SK-N-SH (cell line): ENCODE measurements at regions not wholly inside any gene's neighbourhood (a gene's known extent, or its start where the extent isn't known, plus 50 kb on each side); places are given as distances from the start of the nearest gene placed in this dataset.
A peak's percentile ranks its signal among the peaks of the same experiment; 100 is the strongest.
"Not testable (repeated sequence)": the region's sequence is repeated elsewhere in the genome, so short reads cannot be mapped to it uniquely, and the experiment has no call there.

Source experiments
- CTCF ChIA-PET: fragments of 300-600, 350-600 bp; formaldehyde crosslinking; extraction: SDS; loops from one replicate; lab custom pipeline; 2021; lab: Yijun Ruan, JAX
- POLR2A ChIA-PET: fragments of 350-600 bp; sonication (Branson Sonifier 250); formaldehyde crosslinking; extraction: SDS; loops from one replicate; lab custom pipeline; 2020; ENCODE audit warnings: antibody characterized with exemption, inconsistent platforms; lab: Yijun Ruan, JAX
- DNase-seq: peaks from one replicate; pipeline ENCODE4 v3.0.0; 2012
- H2AFZ ChIP-seq: fragments of 200-600 bp; sonication (generic); 2 replicates; pipeline ENCODE4 v1.8.1; 2016; ENCODE audit warnings: antibody characterized with exemption, mild to moderate bottlenecking, low read depth
- H3F3A ChIP-seq: fragments of 200-600 bp; sonication (generic); replicated peaks from 2 replicates; pipeline ENCODE3; 2016; ENCODE audit warnings: antibody characterized with exemption, mild to moderate bottlenecking; ENCODE audit not compliant: insufficient read depth
- H3K27ac ChIP-seq, 2 experiments: fragments of 200-500 bp in 1 of 2; fragments of 200-600 bp in 1 of 2; sonication (Bioruptor generic) in 1 of 2; sonication (generic), shearing (Covaris generic) in 1 of 2; 2 replicates each; pipeline versions ENCODE4 v1.5.1 to v1.6.1; 2014 to 2016; ENCODE audit warnings: low read depth in 2 of 2, inconsistent platforms in 1 of 2, low read length in 1 of 2, mild to moderate bottlenecking in 1 of 2, mixed read lengths in 1 of 2
- H3K27me3 ChIP-seq: fragments of 200-600 bp; sonication (generic), shearing (Covaris generic); 2 replicates; pipeline ENCODE4 v1.6.1; 2016; ENCODE audit warnings: mixed run types; ENCODE audit not compliant: insufficient read depth
- H3K36me3 ChIP-seq, 2 experiments: fragments of 200-500 bp in 1 of 2; fragments of 200-600 bp in 1 of 2; sonication (Bioruptor generic) in 1 of 2; sonication (generic) in 1 of 2; replicated peaks in 1 of 2; 2 replicates each; pipeline versions ENCODE3 to v1.5.1; 2014 to 2016; ENCODE audit warnings: low read length in 1 of 2, mild to moderate bottlenecking in 1 of 2; ENCODE audit not compliant: insufficient read depth in 2 of 2, control insufficient read depth in 1 of 2
- H3K4me1 ChIP-seq, 2 experiments: fragments of 200-500 bp in 1 of 2; fragments of 200-600 bp in 1 of 2; sonication (Bioruptor generic) in 1 of 2; sonication (generic), shearing (Covaris generic) in 1 of 2; 2 replicates each; pipeline versions ENCODE4 v1.5.1 to v1.6.1; 2014 to 2016; ENCODE audit warnings: low read depth in 1 of 2, low read length in 1 of 2, mixed run types in 1 of 2; ENCODE audit not compliant: insufficient read depth in 2 of 2, control insufficient read depth in 1 of 2
- H3K4me2 ChIP-seq: fragments of 200-600 bp; sonication (generic), shearing (Covaris generic); 2 replicates; pipeline ENCODE4 v1.6.1; 2017; ENCODE audit warnings: mixed run types
- H3K4me3 ChIP-seq, 2 experiments: fragments of 200-500 bp in 1 of 2; fragments of 200-600 bp in 1 of 2; sonication (Bioruptor generic) in 1 of 2; sonication (generic), shearing (Covaris generic) in 1 of 2; 2 replicates each; pipeline versions ENCODE4 v1.5.1 to v1.8.1; 2014 to 2016; ENCODE audit warnings: low read depth in 2 of 2, inconsistent platforms in 1 of 2, low read length in 1 of 2, mild to moderate bottlenecking in 1 of 2, mixed read lengths in 1 of 2, moderate library complexity in 1 of 2
- H3K79me2 ChIP-seq: fragments of 200-600 bp; sonication (generic); 2 replicates; pipeline ENCODE4 v1.8.1; 2017; ENCODE audit warnings: mild to moderate bottlenecking; ENCODE audit not compliant: insufficient read depth
- H3K9ac ChIP-seq: fragments of 200-600 bp; sonication (generic); 2 replicates; pipeline ENCODE4 v1.6.1; 2017; ENCODE audit warnings: mixed run types
- H3K9me2 ChIP-seq: fragments of 200-600 bp; sonication (generic); 2 replicates; pipeline ENCODE4 v1.6.1; 2017; ENCODE audit warnings: mixed run types
- H3K9me3 ChIP-seq: fragments of 200-600 bp; sonication (generic); 2 replicates; pipeline ENCODE4 v1.6.1; 2017; ENCODE audit warnings: mixed run types, mild to moderate bottlenecking, moderate library complexity
- H4K20me1 ChIP-seq: fragments of 200-600 bp; sonication (generic); 2 replicates; pipeline ENCODE4 v1.6.1; 2017; ENCODE audit warnings: mild to moderate bottlenecking, mixed run types; ENCODE audit not compliant: insufficient read depth
- ELF1 ChIP-seq: IDR thresholded peaks from 2 replicates; pipeline ENCODE4 v1.4.0; 2012
- FOSL2 ChIP-seq: IDR thresholded peaks from 2 replicates; pipeline ENCODE4 v1.4.0; 2012; ENCODE audit warnings: low read depth, mild to moderate bottlenecking, moderate library complexity, borderline replicate concordance
- FOXJ3 ChIP-seq: sonication (generic); formaldehyde crosslinking; IDR thresholded peaks from 2 replicates; pipeline ENCODE4 v1.5.1; 2020; ENCODE audit warnings: mild to moderate bottlenecking, missing genetic modification reagents
- JUND ChIP-seq: IDR thresholded peaks from 2 replicates; pipeline ENCODE4 v1.4.0; 2012
- POLR2AphosphoS5 ChIP-seq: IDR thresholded peaks from 2 replicates; pipeline ENCODE4 v1.6.1; 2012; ENCODE audit warnings: low read depth, low read length
- RAD21 ChIP-seq: IDR thresholded peaks from 2 replicates; pipeline ENCODE4 v1.6.1; 2012; ENCODE audit warnings: mild to moderate bottlenecking, low read length
- RCOR1 ChIP-seq: fragments of 150-350 bp; IDR thresholded peaks from 2 replicates; pipeline ENCODE4 v1.6.1; 2017; ENCODE audit warnings: antibody characterized with exemption, low read length
- RFX5 ChIP-seq: IDR thresholded peaks from 2 replicates; pipeline ENCODE4 v1.6.1; 2012; ENCODE audit warnings: mild to moderate bottlenecking, improper control_type of control experiment, low read length
- SMC3 ChIP-seq: IDR thresholded peaks from 2 replicates; pipeline ENCODE4 v1.6.1; 2012; ENCODE audit warnings: low read depth, low read length, improper control_type of control experiment
- TAF1 ChIP-seq: IDR thresholded peaks from 2 replicates; pipeline ENCODE4 v1.6.1; 2012; ENCODE audit warnings: low read depth, mild to moderate bottlenecking, low read length, moderate library complexity, borderline replicate concordance
- TCF12 ChIP-seq: IDR thresholded peaks from 2 replicates; pipeline ENCODE4 v1.4.0; 2012
- USF2 ChIP-seq: fragments of 150-350 bp; IDR thresholded peaks from 2 replicates; pipeline ENCODE4 v1.6.1; 2017; ENCODE audit warnings: antibody characterized with exemption, low read length, low read depth, borderline replicate concordance
- WGBS: methylation state at CpG from one replicate; pipeline ENCODE4 v1.1.6; 2017; ENCODE audit warnings: low lambda C conversion rate; 5-methylcytosine and 5-hydroxymethylcytosine counted together
- TF ChIP-seq, protein P1 (sequence below): fragments of 150-350 bp; IDR thresholded peaks from 2 replicates; pipeline ENCODE4 v1.6.1; 2016; ENCODE audit warnings: mild to moderate bottlenecking, low read depth, low read length
- TF ChIP-seq, protein P2 (sequence below): IDR thresholded peaks from 2 replicates; pipeline ENCODE4 v1.6.1; 2012; ENCODE audit warnings: mild to moderate bottlenecking, low read depth, low read length, moderate library complexity
- TF ChIP-seq, protein P3 (sequence below): fragments of 200-600 bp; sonication (generic); IDR thresholded peaks from 2 replicates; pipeline ENCODE4 v1.6.1; 2017; ENCODE audit warnings: antibody characterized with exemption, mild to moderate bottlenecking, moderate library complexity

GRCh38 chr18:29840089-29840488, 1202.5 kb downstream of the DSC3 start:
- Histone ChIP-seq H2AFZ (no peak overlapping the region; the same call in none of the 2 replicates), H3K9me2 (no peaks in the 10 kb centered on the region), H3K36me3 (no peaks in the 10 kb centered on the region), H3K27ac (no peak overlapping the region), H4K20me1 (no peaks in the 10 kb centered on the region), H3K9ac (no peak overlapping the region), H3K4me1 (no peaks in the 10 kb centered on the region), H3K4me2 (no peak overlapping the region), H3K27me3 (no peaks in the 10 kb centered on the region), H3K9me3 (no peaks in the 10 kb centered on the region), H3F3A (no peaks in the 10 kb centered on the region), H3K79me2 (no peaks in the 10 kb centered on the region), H3K4me3 (no peak overlapping the region)
- CTCF ChIA-PET, result no interaction called here
- DNase-seq, result no peak
- TF ChIP-seq TCF12, result peak; percentile 33; the same call in 1 of the 2 replicates
- TF ChIP-seq TAF1, result no peak
- peak; percentile 84; the same call in 1 of the 2 replicates for TF ChIP-seq FOSL2
- TF ChIP-seq JUND, result peak; percentile 55
- POLR2A ChIA-PET, result no interaction called here

DNA sequence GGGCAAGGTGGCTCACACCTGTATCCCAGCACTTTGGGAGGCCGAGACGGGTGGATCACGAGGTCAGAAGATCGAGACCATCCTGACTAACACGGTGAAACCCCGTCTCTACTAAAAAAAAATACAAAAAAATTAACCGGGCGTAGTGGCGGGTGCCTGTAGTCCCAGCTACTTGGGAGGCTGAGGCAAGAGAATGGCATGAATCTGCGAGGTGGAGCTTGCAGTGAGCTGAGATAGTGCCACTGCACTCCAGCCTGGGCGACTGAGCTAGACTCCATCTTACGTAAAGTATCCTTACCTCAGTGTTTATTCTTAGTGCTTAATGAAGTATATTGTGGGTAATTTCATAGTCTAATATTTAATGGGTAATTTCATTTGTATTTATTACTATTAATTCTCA, 1203.6 kb downstream of the DSC3 start:
- CTCF ChIA-PET, result not testable (repeated sequence)

DNA sequence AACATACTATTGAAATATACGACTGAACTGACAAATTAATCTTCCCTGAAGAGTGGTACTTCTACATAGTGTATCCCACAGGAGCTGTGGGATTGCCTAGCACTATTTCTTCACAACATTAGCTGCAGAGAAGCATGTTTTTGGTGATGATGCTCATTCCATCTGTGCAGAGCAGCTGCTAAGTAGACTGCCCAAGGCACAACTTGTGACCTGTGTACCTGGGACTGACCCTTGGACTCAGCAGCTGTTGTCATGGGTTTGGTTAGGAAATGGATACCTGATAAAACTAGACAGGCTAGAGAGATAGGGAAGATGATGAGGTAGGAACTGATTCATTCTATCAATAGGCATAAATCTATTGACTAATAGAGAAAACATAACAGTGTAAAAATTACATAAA, 1204.0 kb downstream of the DSC3 start:
- TF ChIP-seq RAD21, result no peak
- TF ChIP-seq RFX5, result no peak
- no peak for TF ChIP-seq ELF1
- TF ChIP-seq, protein P1, sequence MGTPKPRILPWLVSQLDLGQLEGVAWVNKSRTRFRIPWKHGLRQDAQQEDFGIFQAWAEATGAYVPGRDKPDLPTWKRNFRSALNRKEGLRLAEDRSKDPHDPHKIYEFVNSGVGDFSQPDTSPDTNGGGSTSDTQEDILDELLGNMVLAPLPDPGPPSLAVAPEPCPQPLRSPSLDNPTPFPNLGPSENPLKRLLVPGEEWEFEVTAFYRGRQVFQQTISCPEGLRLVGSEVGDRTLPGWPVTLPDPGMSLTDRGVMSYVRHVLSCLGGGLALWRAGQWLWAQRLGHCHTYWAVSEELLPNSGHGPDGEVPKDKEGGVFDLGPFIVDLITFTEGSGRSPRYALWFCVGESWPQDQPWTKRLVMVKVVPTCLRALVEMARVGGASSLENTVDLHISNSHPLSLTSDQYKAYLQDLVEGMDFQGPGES, result no peak
- no peak for TF ChIP-seq POLR2AphosphoS5
- TF ChIP-seq FOXJ3 (CRISPR knock-in tag), result no peak
- no peak for TF ChIP-seq JUND
- TF ChIP-seq TCF12, result no peak
- TF ChIP-seq USF2, result no peak
- TF ChIP-seq, protein P2, sequence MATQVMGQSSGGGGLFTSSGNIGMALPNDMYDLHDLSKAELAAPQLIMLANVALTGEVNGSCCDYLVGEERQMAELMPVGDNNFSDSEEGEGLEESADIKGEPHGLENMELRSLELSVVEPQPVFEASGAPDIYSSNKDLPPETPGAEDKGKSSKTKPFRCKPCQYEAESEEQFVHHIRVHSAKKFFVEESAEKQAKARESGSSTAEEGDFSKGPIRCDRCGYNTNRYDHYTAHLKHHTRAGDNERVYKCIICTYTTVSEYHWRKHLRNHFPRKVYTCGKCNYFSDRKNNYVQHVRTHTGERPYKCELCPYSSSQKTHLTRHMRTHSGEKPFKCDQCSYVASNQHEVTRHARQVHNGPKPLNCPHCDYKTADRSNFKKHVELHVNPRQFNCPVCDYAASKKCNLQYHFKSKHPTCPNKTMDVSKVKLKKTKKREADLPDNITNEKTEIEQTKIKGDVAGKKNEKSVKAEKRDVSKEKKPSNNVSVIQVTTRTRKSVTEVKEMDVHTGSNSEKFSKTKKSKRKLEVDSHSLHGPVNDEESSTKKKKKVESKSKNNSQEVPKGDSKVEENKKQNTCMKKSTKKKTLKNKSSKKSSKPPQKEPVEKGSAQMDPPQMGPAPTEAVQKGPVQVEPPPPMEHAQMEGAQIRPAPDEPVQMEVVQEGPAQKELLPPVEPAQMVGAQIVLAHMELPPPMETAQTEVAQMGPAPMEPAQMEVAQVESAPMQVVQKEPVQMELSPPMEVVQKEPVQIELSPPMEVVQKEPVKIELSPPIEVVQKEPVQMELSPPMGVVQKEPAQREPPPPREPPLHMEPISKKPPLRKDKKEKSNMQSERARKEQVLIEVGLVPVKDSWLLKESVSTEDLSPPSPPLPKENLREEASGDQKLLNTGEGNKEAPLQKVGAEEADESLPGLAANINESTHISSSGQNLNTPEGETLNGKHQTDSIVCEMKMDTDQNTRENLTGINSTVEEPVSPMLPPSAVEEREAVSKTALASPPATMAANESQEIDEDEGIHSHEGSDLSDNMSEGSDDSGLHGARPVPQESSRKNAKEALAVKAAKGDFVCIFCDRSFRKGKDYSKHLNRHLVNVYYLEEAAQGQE, result no peak
- no peak for TF ChIP-seq RCOR1
- TF ChIP-seq SMC3, result no peak
- TF ChIP-seq, protein P3, sequence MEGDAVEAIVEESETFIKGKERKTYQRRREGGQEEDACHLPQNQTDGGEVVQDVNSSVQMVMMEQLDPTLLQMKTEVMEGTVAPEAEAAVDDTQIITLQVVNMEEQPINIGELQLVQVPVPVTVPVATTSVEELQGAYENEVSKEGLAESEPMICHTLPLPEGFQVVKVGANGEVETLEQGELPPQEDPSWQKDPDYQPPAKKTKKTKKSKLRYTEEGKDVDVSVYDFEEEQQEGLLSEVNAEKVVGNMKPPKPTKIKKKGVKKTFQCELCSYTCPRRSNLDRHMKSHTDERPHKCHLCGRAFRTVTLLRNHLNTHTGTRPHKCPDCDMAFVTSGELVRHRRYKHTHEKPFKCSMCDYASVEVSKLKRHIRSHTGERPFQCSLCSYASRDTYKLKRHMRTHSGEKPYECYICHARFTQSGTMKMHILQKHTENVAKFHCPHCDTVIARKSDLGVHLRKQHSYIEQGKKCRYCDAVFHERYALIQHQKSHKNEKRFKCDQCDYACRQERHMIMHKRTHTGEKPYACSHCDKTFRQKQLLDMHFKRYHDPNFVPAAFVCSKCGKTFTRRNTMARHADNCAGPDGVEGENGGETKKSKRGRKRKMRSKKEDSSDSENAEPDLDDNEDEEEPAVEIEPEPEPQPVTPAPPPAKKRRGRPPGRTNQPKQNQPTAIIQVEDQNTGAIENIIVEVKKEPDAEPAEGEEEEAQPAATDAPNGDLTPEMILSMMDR, result no peak
- WGBS, result 68% methylated on average over 1 of the region's 1 CpG
- Histone ChIP-seq H3K36me3 (no peaks in the 10 kb centered on the region), H3K4me1 (no peaks in the 10 kb centered on the region), H3K4me3 (no peak overlapping the region), H3F3A (no peaks in the 10 kb centered on the region), H3K9me3 (no peaks in the 10 kb centered on the region), H3K9me2 (no peaks in the 10 kb centered on the region), H3K27ac (no peak overlapping the region), H2AFZ (no peak overlapping the region), H3K4me2 (no peak overlapping the region), H3K27me3 (no peaks in the 10 kb centered on the region), H3K79me2 (no peaks in the 10 kb centered on the region), H4K20me1 (no peaks in the 10 kb centered on the region), H3K9ac (no peak overlapping the region)
- ChIA-PET POLR2A (no interaction called here), CTCF (no interaction called here)
- DNase-seq, result no peak

More for the DNA sequence above, 1203.6 kb downstream of the DSC3 start:
- H3K9me3 ChIP-seq, H3K27ac ChIP-seq, H2AFZ ChIP-seq, H3K4me2 ChIP-seq, H3K27me3 ChIP-seq, H3K79me2 ChIP-seq, H3K9me2 ChIP-seq, DNase-seq, H3K36me3 ChIP-seq, H3K4me3 ChIP-seq, H3K4me1 ChIP-seq, POLR2A ChIA-PET, H3K9ac ChIP-seq, H3F3A ChIP-seq, H4K20me1 ChIP-seq: not testable (repeated sequence)
- 77% methylated on average over 12 of the region's 12 CpGs for WGBS
